BLaER1 treated with 17β-estradiol and CSF1 and Interleukin-3, amounts not matched to agents 10 nM and 100 nM (cell line): ENCODE measurements at regions not wholly inside any gene's neighbourhood (a gene's known extent, or its start where the extent isn't known, plus 50 kb on each side); places are given as distances from the start of the nearest gene placed in this dataset.
"Not testable (repeated sequence)": the region's sequence is repeated elsewhere in the genome, so short reads cannot be mapped to it uniquely, and the experiment has no call there.

Experiments used
- H3K27ac ChIP-seq, 11 experiments: shearing (Covaris generic); formaldehyde crosslinking; 2 replicates each; pipeline ENCODE4 v1.8.1; 2022
- H3K27me3 ChIP-seq, 11 experiments: shearing (Covaris generic); formaldehyde crosslinking; 2 replicates each; pipeline ENCODE4 v1.8.1; 2022
- H3K36me3 ChIP-seq, 11 experiments: shearing (Covaris generic); formaldehyde crosslinking; 2 replicates each; pipeline ENCODE4 v1.8.1; 2022
- H3K4me1 ChIP-seq, 10 experiments: shearing (Covaris generic); formaldehyde crosslinking; 2 replicates each; pipeline ENCODE4 v1.8.1; 2022
- H3K4me2 ChIP-seq, 11 experiments: shearing (Covaris generic); formaldehyde crosslinking; 2 replicates each; pipeline ENCODE4 v1.8.1; 2022
- H3K4me3 ChIP-seq, 10 experiments: shearing (Covaris generic); formaldehyde crosslinking; 2 replicates each; pipeline ENCODE4 v1.8.1; 2022
- H3K9ac ChIP-seq, 11 experiments: shearing (Covaris generic); formaldehyde crosslinking; 2 replicates each; pipeline ENCODE4 v1.8.1; 2022
- H3K9me3 ChIP-seq, 11 experiments: shearing (Covaris generic); formaldehyde crosslinking; replicated peaks in 1 of 11; 2 replicates each; pipeline ENCODE4 v1.8.1; 2022
- H4K20me1 ChIP-seq, 11 experiments: shearing (Covaris generic); formaldehyde crosslinking; 2 replicates each; pipeline ENCODE4 v1.8.1; 2022
- Cebpa-rat ChIP-seq, 11 experiments: shearing (Covaris generic); IDR thresholded peaks; 2 replicates each; pipeline ENCODE4 v1.8.1; 2022

DNA sequence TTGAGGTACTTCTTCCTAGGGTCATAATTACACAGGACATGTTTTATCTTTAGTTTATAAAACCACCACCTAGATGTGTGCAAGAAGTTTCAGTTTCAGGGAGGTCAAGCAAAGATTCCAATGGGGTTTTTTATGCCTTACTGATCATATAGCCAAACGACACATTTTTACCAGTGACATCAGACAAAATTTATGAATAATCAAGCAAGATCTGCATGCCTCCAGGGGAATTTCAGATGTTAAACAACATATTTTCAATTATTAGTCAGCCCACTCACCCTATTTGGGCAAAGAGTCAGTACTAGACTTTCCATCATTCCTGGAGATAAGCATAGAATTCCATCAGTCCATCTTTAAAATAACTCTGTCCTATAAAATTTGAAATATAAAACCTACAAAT, 867.4 kb downstream of the KCNT2 start:
- no peaks in the 10 kb centered on the region for H3K27me3 ChIP-seq
- H3K4me1 ChIP-seq = no peaks in the 10 kb centered on the region
- no peak overlapping the region for H3K27ac ChIP-seq
- H3K9ac ChIP-seq = no peak overlapping the region
- no peak overlapping the region for H3K4me2 ChIP-seq
- no peak overlapping the region for H3K4me3 ChIP-seq
- TF ChIP-seq Cebpa-rat (IDR thresholded peaks at IDR 0.05) = no peak
- peaks cover 0 to 14% (median 10%) of the 10 kb centered on the region in 11 experiments; a peak in 13 of 22 replicates for H3K9me3 ChIP-seq
- H3K36me3 ChIP-seq = no peaks in the 10 kb centered on the region
- no peaks in the 10 kb centered on the region for H4K20me1 ChIP-seq

DNA sequence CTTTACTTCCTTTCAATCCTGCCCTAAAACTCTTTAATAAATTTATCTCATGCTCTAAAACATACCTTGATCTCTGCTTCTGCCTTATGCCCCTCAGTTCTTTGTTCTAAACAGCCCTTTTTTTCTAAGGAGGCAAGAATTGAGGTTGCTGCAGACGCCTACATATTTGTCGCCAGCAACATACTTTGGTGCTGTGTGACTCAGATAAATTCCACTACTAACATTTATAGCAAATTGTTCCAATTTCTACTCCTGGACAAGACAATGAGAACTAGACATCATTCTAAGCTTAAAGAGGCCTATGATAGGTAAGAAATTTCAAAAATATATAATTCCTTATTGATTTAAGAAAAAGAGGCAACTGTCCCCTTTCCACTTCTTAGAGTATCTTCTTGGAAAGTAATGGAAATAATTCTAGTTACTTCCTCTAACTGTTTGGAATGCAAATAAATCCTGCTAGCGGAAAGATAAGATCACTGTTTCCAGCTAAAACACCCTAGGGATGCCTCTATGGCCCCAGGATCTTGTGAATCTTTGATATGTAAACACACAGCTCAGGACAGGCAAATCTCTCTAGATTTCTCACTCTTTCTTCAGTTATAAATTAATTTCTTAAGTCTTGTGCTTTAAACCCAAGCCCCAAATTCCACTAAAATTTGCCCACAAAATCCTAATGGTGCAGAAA, 869.1 kb downstream of the KCNT2 start:
- H4K20me1 ChIP-seq = no peaks in the 10 kb centered on the region
- H3K36me3 ChIP-seq = no peaks in the 10 kb centered on the region
- no peak for TF ChIP-seq Cebpa-rat (IDR thresholded peaks at IDR 0.05)
- no peak overlapping the region for H3K4me3 ChIP-seq
- no peaks in the 10 kb centered on the region for H3K4me1 ChIP-seq
- H3K9me3 ChIP-seq = peaks cover 0 to 11% (median 7%) of the 10 kb centered on the region in 11 experiments; a peak in 13 of 22 replicates
- no peaks in the 10 kb centered on the region for H3K27me3 ChIP-seq
- H3K9ac ChIP-seq = no peak overlapping the region
- no peak overlapping the region for H3K4me2 ChIP-seq
- H3K27ac ChIP-seq = no peak overlapping the region

DNA sequence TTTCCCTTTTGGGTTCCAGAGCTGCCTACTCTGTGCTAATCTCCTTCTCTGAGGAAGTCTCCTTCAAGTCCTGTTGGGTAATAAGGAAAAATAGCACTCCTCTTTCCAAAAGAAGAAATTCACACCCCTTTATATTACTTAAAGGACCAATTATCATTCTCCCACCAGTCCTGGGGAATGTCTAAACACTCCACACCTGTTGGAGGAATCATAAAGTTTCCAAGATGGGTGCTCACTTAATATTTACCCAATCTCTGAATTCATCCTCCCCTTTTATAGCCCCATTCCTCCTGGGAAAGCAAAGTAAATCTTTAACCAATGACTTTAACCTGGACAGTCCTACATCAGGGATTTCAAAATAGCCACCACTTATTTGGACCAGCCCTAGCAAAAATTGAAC, 873.1 kb downstream of the KCNT2 start:
- Histone ChIP-seq H3K4me2 (no peak overlapping the region), H3K4me1 (no peaks in the 10 kb centered on the region), H3K4me3 (no peak overlapping the region), H4K20me1 (no peaks in the 10 kb centered on the region), H3K36me3 (no peaks in the 10 kb centered on the region), H3K9me3 (no peaks in the 10 kb centered on the region), H3K27me3 (no peaks in the 10 kb centered on the region), H3K27ac (no peak overlapping the region), H3K9ac (no peak overlapping the region)
- no peak for TF ChIP-seq Cebpa-rat (IDR thresholded peaks at IDR 0.05)

DNA sequence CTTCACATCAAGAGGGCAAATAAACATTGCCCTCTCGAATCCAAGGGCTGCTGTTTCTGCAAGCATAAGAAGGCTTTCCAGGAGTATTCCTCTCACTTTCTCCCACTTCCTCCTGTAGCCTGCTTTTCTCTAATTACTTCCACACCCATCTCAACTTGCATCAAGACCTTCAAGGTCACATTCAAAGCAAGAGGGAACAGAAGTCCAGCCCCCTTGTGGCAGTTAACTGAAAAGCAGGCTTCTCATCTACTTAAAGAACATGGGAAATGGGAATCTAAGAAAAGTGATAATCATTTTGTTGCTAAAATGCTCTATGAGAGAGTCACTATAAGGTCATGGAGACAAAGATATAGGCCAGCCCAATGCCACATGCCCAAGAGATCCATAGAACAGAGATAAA, 874.4 kb downstream of the KCNT2 start:
- H3K4me2 ChIP-seq = no peak overlapping the region
- TF ChIP-seq Cebpa-rat (IDR thresholded peaks at IDR 0.05) = no peak

DNA sequence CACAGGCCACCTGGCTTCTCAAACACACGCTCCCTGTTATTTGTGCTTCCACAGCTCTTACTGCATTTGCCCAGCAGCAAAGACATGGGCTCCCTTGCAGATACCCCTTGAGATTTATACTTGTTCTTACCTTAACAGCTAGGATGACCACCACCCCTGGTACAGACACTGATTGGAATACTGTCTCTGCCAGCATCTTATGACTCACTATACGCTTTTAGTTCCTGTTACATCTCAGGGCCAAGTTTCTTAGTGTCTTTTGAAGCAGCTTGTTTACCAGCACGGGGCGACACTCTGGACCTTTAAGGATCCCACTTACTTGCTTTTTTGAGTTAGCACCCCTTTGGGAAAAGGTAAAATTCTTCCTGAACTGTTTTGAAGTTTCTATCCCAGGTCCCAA, 874.8 kb downstream of the KCNT2 start:
- Histone ChIP-seq H3K9ac (no peak overlapping the region), H3K27ac (no peak overlapping the region), H3K27me3 (no peaks in the 10 kb centered on the region), H3K4me2 (no peak overlapping the region), H3K36me3 (no peaks in the 10 kb centered on the region), H3K4me3 (no peak overlapping the region), H4K20me1 (no peaks in the 10 kb centered on the region), H3K4me1 (no peaks in the 10 kb centered on the region), H3K9me3 (no peaks in the 10 kb centered on the region)
- TF ChIP-seq Cebpa-rat (IDR thresholded peaks at IDR 0.05) = no peak

More for the DNA sequence above, 874.4 kb downstream of the KCNT2 start:
- H3K4me3 ChIP-seq = no peak overlapping the region
- no peaks in the 10 kb centered on the region for H3K9me3 ChIP-seq
- H3K36me3 ChIP-seq = no peaks in the 10 kb centered on the region
- H3K4me1 ChIP-seq = no peaks in the 10 kb centered on the region
- no peak overlapping the region for H3K9ac ChIP-seq
- no peaks in the 10 kb centered on the region for H3K27me3 ChIP-seq
- no peaks in the 10 kb centered on the region for H4K20me1 ChIP-seq
- H3K27ac ChIP-seq = no peak overlapping the region

DNA sequence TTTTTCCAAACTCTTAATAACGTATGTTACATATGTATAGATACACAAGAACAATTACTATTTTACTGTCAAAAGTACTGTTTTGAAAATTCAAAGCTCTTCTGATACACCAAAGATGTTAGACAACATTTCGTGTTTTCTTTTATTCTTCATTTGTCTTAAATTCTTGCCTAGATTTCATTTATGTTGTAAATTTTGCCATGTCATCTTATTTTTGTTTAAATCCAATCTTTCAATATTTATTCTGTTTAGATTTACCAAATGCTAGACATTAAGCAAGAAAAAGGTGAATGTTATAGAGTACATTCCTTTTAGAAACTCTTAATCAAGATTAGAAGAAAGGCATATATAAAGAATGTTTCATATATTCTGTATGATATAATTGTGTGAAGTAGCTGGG, 876.9 kb downstream of the KCNT2 start:
- H3K27ac ChIP-seq = no peak overlapping the region
- H3K4me3 ChIP-seq = no peak overlapping the region

DNA sequence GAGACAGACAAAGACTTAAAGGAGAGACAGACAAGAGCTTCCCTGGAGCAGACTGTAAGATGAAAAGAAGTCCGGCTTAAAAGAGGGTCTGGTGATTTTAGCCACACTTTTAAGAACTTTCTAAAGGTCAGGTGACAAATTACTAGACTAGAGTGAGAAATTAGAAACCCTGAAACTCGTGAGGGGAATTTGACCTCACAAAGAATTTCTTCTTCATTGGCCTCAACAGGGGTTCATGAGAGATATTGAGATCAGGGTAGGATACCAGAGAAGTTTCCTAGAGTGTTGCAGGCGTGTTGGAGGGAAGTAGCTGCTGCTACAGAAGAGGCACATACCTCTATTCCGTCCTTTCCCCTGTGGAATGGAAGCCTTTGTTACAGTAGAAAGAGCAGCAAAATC, 884.4 kb downstream of the KCNT2 start:
- Histone ChIP-seq H3K9ac (no peak overlapping the region), H3K4me3 (no peak overlapping the region), H3K4me2 (no peak overlapping the region), H4K20me1 (no peaks in the 10 kb centered on the region), H3K4me1 (no peaks in the 10 kb centered on the region), H3K9me3 (peaks cover 0 to 9% (median 5%) of the 10 kb centered on the region in 11 experiments; a peak in 5 of 22 replicates), H3K27me3 (no peaks in the 10 kb centered on the region), H3K27ac (no peak overlapping the region), H3K36me3 (no peaks in the 10 kb centered on the region)
- no peak for TF ChIP-seq Cebpa-rat (IDR thresholded peaks at IDR 0.05)

More for the DNA sequence above, 876.9 kb downstream of the KCNT2 start:
- no peaks in the 10 kb centered on the region for H3K9me3 ChIP-seq
- H3K4me2 ChIP-seq = no peak overlapping the region
- H3K9ac ChIP-seq = no peak overlapping the region
- H4K20me1 ChIP-seq = no peaks in the 10 kb centered on the region
- no peaks in the 10 kb centered on the region for H3K4me1 ChIP-seq
- no peak for TF ChIP-seq Cebpa-rat (IDR thresholded peaks at IDR 0.05)
- H3K36me3 ChIP-seq = no peaks in the 10 kb centered on the region
- no peaks in the 10 kb centered on the region for H3K27me3 ChIP-seq

DNA sequence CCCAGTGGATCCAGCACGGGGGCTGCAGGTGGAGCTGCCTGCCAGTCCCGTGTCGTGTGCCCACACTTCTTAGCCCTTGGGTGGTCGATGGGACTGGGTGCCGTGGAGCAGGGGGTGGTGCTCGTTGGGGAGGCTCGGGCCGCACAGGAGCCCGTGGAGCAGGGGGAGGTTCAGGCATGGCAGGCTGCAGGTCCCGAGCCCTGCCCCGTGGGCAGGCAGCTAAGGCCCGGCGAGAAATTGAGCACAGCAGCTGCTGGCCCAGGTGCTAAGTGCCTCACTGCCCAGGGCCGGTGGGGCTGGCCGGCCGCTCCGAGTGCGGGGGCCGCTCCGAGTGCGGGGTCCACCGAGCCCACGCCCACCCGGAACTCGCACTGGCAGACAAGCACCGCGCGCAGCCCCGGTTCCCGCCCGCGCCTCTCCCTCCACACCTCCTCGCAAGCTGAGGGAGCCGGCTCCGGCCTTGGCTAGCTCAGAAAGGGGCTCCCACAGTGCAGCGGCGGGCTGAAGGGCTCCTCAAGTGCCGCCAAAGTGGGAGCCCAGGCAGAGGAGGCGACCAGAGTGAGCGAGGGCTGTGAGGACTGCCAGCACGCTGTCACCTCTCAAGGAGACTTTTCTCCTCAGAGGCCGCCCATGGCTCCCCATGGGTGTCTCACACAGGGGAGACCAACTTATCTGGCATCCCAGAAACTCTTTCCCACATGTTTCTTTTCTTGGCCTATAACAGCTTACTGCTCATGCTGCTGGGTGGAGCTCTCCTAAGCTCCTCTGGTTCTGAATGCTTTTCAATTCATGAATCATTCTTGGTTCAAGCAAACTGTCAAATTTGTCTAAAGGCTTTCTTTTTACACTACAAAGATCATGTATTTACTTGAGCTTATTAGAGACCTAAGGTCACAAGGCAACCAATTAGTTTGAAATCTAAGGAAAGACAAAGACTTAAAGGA, 885.1 kb downstream of the KCNT2 start:
- not testable (repeated sequence) for H3K4me2 ChIP-seq, H3K9ac ChIP-seq, H3K4me3 ChIP-seq, H3K36me3 ChIP-seq, H3K27me3 ChIP-seq, H3K4me1 ChIP-seq, H3K27ac ChIP-seq, H3K9me3 ChIP-seq, H4K20me1 ChIP-seq

DNA sequence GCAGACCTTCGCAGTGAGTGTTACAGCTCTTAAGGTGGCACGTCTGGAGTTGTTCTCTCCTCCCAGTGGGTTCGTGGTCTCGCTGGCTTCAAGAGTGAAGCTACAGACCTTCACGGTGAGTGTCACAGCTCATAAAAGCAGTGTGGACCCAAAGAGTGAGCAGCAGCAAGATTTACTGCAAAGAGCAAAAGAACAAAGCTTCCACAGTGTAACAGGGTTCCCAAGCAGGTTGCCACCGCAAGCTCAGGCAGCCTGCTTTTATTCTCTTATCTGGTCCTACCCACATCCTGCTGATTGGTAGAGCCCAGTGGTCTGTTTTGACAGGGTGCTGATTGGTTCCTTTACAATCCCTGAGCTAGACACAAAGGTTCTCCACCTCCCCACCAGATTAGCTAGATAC, 886.1 kb downstream of the KCNT2 start:
- H3K4me2 ChIP-seq, H3K27ac ChIP-seq, H4K20me1 ChIP-seq, H3K4me3 ChIP-seq, H3K27me3 ChIP-seq, H3K4me1 ChIP-seq, H3K9ac ChIP-seq, H3K9me3 ChIP-seq, H3K36me3 ChIP-seq: not testable (repeated sequence)
